NCI-H82 treated with DMSO at 0.1 percent for 48 hours (cell line): ENCODE measurements at regions not wholly inside any gene's neighbourhood (a gene's known extent, or its start where the extent isn't known, plus 50 kb on each side); places are given as distances from the start of the nearest gene placed in this dataset.
"Not testable (repeated sequence)": the region's sequence is repeated elsewhere in the genome, so short reads cannot be mapped to it uniquely, and the experiment has no call there.

Source experiments
- DNase-seq: peaks from one replicate; lab custom pipeline; 2025; ENCODE audit not compliant: unreplicated experiment; lab: John Stamatoyannopoulos, UW

- no peak for DNase-seq
Observed at GRCh38 chr15:96466389-96466947, 136.0 kb downstream of the NR2F2 start.

GRCh38 chr15:96468036-96468435 lies 137.5 kb downstream of the NR2F2 start:
- no peak for DNase-seq

DNA sequence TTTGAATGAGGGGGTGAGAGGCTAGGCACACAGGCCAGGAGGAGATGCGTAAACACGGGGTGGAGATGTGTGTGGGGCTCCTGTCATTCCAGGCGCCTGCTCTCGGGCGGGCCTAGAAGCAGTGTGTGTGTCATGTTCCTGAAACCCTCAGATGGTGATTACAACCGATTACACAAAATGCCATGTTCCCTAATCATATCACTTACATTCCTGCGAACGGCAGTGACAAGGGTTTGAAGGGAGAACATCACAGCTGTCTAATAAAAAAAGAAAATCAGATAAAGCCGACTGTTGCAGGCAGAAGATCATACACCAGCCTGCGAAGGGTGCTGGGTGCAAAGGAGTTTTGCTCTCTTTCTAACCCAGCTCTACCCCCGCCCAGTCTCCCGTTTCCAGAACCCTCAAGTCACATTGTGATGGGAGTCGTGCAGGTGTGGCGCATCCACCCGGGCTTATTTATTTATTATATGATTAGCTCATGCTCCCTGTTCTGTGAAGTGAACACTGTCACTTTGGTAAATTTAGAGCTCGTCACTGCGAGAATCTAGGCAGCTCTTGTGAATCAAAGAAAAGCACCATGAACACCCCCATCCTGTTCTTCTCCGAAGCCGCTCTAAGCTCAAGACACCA lies 140.3 kb downstream of the NR2F2 start:
- no peak for DNase-seq

- no peak for DNase-seq
Observed at GRCh38 chr15:96472681-96473080, 142.2 kb downstream of the NR2F2 start.

DNA sequence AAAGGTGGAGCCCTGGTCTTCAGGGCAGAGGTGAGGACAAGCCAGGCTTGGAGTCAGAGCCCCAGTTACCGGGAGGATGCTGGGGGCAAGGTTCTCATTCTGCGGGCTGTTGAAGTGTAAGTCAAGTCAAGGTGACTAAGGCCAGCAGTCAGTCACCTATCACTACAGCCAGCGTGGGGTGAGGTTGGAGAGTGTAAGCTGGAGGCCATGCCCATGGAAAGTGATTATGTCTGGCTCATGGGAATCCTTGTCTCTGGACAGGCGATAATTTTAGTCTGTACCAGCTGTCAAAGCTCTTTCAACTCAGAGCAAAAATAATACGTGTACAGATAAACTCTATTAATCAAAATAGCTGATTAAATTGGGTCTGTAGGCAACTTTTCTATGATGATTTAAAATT lies 143.1 kb downstream of the NR2F2 start:
- DNase-seq, result no peak

- DNase-seq, result no peak
Observed at GRCh38 chr15:96474231-96474664, 143.7 kb downstream of the NR2F2 start.

- DNase-seq, result no peak
Observed at GRCh38 chr15:96477227-96477626, 146.7 kb downstream of the NR2F2 start.

GRCh38 chr15:96484412-96484811 lies 153.9 kb downstream of the NR2F2 start:
- not testable (repeated sequence) for DNase-seq

DNA sequence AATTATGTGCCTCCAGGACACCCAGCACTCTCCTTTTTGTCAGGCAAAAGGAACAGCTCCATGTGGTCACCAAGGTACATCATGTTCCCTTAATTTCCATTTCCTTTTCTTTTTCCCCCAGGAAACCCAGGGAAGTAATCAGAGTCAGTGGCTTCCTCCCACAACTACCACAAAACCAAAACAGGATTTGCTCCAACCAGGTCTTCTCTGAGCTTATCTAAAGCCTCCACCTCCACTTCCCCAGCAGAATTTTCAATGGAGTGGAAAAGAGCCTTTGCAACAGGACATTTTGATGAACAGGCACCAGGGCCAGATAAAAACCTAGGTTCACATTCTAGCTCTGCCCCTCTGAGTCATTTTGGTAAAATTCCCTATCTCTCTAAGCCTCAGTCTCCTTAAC lies 154.3 kb downstream of the NR2F2 start:
- no peak for DNase-seq

DNA sequence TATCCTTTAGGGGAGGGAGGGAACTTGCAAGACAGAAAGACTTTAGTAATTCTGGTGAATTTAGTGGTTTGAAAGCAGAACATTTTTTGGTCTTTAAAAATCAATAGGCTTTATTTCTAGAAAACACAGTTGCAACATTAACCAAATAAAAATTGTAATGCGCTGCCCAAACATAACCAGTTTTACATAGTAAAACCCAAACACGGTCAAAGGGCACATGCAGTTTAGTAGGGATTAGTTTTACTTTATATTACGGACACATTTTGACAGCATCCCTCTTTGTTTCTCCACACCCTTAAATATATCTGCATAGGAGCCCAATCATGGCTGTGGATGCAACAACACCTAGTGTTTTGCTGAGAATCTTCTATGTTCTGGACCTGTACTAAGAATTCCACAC lies 156.7 kb downstream of the NR2F2 start:
- DNase-seq, result no peak

- not testable (repeated sequence) for DNase-seq
Observed at GRCh38 chr15:96491066-96491699, 160.7 kb downstream of the NR2F2 start.

GRCh38 chr15:96491700-96492644 lies 161.5 kb downstream of the NR2F2 start:
- not testable (repeated sequence) for DNase-seq

GRCh38 chr15:96494505-96494904 lies 164.0 kb downstream of the NR2F2 start:
- no peak for DNase-seq

DNA sequence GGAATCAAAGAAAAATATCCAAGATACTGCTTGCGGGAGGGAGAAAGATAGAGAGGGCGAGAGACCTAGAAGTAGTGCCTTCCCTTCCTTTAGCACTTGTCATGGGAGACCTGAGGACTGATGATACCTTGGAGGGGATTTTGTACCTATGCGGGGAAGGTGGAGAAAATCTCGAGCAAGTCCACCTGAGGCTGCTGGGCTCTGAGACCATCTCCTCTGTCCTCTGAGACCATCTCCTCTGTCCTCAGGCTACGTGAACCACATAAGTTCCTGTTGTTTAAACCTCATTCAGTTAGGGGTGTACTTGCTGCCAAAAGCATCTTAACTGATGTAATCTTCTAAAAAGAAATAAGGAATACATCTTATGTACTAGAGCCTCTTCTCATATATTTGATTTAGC lies 164.9 kb downstream of the NR2F2 start:
- no peak for DNase-seq

DNA sequence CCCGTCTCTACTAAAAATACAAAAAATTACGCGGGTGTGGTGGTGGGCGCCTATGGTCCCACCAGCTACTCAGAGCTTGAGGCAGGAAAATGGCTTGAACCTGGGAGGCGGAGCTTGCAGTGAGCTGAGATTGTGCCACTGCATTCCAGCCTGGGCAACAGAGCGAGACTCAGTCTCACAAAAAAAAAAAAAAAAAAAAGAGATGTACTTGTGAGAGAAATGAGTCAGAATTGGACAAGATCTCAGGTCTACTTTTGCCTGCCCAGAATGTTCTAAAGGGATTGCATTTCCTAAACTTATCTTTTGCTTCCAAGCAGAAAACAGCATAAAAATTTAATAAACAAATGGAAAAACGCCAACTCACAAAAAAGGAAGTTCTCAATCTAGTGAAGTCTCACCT lies 167.5 kb downstream of the NR2F2 start:
- DNase-seq, result no peak

GRCh38 chr15:96500508-96500907 lies 170.0 kb downstream of the NR2F2 start:
- peak; percentile 80 for DNase-seq

DNA sequence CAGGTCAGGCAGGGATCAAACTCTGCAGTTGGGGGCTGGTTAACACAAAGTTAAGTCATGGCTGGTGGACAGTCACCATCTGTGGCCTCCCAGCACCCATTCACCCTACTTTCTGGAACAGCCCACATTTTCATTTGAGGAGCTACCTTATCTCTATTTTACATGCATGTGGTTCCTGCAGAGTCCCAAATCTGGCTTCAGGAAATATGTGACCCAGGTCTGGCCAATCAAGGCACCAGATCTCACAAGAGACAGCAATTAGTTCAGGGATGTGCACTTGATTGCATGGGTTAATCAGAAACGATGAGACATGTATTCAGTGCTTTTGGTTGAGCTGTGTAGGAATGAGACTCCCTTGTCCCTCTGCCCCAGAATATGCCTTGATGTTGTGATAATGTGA lies 170.9 kb downstream of the NR2F2 start:
- no peak for DNase-seq

GRCh38 chr15:96502196-96502595 lies 171.7 kb downstream of the NR2F2 start:
- DNase-seq, result no peak

- DNase-seq, result no peak
Observed at GRCh38 chr15:96503276-96503675, 172.8 kb downstream of the NR2F2 start.

DNA sequence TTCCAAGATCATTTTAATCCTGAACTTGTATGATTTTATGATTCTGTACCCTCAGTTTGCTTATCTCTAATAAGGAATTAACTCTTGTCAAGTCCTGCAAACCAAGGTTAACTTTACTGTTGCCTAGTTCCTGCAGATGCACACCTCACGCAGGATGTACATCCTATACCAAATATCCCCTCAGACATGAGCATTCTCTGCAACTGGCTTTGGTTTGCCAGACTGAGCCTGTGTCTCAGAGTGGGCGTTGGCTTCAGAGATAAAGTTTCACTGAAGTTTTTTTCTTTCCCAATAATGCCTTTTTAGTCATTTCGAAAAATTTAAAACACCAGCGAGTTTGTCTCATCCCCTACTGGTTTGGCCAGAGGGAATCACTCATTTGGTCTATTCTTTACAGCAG lies 173.9 kb downstream of the NR2F2 start:
- no peak for DNase-seq

DNA sequence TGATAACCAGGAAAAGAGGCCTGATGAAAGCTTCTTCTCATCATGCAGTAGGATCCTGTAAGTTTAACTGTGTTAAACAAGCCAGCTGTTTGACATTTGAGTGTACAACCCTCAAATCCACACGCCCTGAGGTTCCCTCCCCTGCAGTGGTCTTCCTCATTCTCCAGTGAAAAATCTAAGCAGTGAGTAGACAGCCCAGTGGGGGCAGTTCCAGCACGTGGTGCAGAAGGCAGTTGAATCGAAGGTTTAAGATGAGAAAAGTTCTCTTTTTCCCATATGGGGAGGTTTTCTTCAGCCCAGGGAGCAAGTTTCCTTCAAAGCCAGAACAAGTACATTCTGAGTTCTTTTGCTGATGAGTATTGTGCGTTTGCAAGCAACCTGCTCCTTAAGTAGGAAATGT lies 174.5 kb downstream of the NR2F2 start:
- no peak for DNase-seq
